ENCODE measurements at regions not wholly inside any gene's neighbourhood (a gene's known extent, or its start where the extent isn't known, plus 50 kb on each side); places are given as distances from the start of the nearest gene placed in this dataset.

- DNase-seq: no peak
Measured at GRCh38 chr12:125436686-125437085, 371.5 kb downstream of the AACS start.

GRCh38 chr12:125440399-125440798, 375.2 kb downstream of the AACS start:
- DNase-seq: no peak

- no peak for DNase-seq
Measured at GRCh38 chr12:125443341-125443740, 378.1 kb downstream of the AACS start.

DNA sequence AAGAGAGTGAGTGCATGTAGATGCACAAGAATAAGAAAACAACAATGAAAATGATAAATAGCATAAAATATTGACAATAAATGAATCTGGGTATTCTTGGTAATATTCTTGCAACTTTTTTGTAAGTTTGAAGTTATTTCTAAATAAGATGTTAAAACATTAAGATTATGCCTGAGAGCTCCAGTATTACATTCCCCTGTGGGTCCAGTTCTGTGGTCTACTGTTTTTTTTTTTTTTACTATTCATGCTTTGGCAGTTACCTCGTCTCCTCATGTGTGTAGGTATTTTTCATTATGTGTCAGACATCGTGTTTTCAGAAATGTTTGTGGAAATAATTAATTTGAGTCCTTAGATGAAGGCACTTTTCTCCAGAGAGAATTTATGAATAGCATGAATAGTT, 386.2 kb downstream of the AACS start:
- no peak for DNase-seq

DNA sequence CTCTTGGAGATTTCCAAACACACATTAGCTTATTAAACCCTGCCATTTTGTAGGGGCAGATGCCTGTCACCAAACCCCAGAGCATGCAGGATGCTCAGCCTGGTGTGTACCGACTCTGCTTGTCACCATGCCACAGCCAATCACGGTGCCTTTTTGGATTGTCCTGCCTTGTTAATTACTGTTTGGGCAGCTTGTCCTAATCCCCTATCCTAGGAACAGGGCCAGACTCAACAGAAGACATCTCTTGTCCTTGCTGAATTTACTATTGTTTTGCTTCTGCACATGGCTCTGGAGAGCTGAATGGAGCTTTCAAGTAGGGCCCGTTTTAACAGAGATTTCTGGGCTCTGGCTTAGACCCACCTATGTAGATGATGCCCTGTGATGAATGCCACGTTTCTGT, 388.5 kb downstream of the AACS start:
- no peak for DNase-seq

GRCh38 chr12:125454291-125454690, 389.1 kb downstream of the AACS start:
- no peak for DNase-seq

DNA sequence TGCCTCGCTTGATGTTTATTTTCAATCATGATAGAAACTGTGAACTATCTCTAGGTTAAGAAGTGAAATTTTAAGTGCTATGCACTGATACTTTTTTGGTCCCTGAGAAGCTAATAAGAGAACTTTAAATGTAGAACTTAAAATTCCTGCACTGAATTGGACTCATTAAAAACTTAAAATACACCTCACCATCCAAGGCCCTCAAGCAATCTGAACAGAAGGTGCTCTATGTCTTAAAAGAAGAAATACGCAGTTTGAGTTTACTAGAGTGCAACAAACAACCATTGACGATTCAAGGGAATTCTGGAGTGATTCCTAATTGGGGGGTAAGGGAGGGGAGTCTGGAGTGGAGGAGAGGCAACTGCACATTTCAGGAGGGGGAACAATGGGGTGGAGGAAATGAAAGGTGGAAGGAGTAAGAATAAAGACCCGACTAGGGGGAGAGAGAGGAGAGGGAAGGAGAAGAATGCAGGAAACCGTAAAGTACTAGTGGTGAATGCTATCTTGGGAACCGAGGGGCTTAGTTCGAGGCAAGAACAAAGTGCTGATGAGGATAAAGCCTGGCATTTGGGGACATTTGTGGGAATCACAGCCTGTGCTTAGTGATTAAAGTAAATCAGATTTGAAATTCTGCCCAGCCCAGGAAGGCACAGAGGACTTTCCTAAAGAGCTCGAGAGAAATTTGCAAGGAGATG, 389.7 kb downstream of the AACS start:
- no peak for DNase-seq

GRCh38 chr12:125455556-125455955, 390.3 kb downstream of the AACS start:
- no peak for DNase-seq

GRCh38 chr12:125458552-125459268, 393.5 kb downstream of the AACS start:
- DNase-seq: no peak

DNA sequence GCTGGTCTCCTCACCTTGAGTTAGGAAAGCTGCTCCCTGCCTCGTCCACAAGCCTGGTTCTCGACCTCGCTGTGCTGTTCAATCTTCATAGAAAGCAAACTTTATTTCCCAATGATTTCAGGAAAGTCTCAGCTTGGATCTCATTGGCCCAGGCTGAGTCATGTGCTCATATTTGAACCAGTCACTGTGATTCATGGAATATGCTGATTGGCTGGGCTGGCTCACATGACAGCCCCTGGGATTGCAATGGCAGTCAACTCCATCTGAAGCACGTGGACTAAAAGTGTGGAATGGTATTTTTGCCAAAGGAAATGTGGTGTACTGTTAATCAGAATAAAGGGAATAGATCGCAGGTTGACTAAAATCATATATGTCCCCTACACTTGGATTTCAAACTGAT, 396.6 kb downstream of the AACS start:
- DNase-seq: no peak

- DNase-seq: no peak
Measured at GRCh38 chr12:125463386-125463785, 398.2 kb downstream of the AACS start.

DNA sequence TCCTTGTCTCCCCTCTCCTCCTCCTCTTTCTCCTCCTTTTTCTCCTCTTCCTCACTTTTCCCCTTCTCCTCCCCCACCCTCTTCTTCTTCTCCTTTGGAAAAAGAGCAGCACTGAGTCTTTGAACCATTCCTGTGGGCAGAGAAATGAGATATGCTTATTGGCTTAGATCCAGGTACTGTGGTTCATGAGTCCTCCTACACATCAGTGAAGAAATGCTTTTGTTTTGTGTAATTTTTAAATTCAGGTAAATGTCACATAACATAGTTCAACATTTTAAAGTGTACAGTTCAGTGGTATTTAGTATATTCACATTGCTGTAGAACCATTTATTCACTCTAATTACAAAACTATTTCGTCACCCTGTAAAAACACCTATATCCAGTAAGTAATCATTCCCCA, 402.1 kb downstream of the AACS start:
- DNase-seq: no peak

- DNase-seq: no peak
Measured at GRCh38 chr12:125469683-125470082, 404.4 kb downstream of the AACS start.

DNA sequence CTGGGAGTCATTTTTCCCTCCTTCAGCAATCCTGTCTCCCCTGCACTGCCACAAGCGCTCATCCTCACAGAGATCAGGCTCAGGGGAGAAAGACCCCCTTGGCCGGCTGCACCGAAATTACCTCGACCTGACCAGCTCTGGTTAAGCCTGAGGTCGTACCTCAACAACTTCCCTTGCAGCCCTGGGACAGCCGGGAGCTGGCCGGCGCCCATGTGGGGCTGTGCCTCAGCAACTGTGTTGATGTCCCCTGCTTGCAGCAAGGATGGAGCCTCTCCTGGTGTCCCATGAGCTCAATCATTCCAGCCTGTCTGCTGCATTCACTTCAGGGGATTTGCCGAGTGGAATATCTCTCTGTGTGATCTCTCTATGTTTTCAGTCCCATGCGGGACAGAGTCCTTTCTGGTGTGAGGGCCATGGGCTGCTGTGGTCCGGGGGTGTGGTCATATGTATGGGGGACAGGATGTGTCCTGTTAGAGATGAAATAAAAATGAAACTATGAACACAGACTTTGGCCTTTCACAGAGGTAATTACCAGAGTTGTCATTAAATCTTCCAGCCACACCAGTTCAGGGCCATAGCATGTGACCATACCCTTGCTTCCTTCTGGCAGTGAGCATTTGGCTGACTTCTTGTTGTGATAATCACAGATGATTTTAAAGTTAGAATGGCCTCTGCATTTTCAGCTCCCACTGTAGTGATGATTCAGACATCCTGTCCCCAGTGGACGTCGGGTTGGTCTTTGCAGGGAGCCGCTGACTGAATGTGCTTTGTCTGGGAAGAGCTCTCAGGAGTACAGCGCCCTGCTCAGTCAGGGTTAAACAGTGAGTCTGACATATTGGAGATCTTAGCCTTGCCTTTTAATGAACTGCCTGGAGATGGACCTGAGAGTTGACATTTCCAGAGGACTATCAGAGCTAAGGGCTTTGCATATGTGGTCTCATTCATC, 405.9 kb downstream of the AACS start:
- DNase-seq: no peak

DNA sequence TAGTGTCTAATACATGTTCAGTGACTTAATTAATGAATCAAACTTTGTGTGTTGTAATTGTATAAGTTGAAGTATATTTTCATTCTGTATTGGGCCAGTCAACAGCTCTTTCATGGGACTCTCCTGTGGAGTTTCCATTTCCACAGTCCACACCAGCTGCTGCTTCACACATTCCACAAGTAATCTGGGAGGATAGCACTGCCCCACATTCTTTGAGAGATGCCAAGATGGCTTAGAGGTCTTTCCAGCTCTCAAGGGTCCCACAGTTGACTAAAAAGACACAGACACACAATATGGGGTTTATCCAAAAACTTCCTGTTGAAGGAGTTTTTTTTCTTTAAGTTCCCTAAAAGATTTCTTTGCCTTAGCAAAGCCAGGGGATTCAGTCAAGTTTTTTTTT, 408.3 kb downstream of the AACS start:
- no peak for DNase-seq

- DNase-seq: no peak
Measured at GRCh38 chr12:125487336-125487735, 422.1 kb downstream of the AACS start.

DNA sequence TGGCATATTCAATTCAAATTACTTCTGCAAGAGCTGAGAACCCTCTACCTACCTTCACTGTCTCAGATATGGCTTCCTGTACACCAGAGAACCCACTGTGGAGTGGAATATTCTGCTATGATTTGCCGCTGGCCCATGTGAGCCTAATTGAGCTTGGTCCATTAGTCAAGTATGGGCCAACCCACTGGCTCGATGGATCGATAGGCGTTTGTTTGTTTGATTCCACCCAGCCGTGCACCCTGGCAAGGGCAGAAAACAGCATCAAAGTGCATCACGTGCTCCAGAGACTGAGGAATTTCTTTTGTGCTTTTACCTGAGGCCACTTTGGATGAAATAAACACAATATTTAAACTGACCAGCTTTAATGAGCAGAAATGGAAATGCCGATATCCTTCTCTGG, 426.3 kb downstream of the AACS start:
- no peak for DNase-seq

DNA sequence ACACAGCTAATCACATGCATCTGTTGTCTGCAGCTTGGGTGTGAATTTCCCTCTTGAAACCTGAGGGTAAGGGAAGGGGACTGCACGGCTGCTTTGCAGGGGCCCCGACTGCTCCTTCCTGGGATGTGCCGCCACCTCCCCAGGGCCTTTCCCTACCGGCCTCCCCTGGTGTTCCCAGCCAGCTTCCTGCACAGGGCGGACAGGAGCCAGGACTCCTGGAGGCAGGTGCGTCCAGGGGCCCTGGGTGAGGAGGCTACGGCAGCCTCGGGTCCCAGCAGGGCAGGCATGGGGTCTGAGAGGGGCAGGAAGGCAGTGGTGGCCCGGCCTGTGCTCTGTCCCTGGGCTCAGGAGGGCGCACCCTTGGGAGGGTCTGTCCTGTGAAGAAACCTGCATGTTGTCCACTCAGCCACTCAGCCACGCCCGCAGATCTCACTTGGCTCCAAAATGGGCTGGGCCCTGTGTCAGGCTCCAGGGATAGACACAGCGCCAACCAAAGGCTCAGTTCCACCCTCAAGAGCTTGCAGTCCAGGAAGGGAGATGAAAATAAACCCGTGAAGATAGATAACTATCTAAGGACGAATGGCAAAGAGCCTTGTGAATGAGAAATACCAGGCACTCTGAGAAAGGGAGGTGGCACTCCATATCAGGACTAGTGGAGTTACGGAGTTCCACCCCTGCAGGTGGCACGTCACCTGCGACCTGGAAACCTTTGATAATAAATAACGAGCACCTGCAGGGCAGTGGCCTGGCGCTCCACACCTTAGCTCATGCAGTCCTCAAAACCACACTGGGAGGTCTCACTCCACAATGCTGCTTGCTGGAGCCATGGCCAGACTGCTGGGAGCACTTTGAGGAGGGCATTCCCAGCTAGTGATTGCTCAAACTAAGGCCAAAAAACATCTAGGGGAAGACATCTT, 427.4 kb downstream of the AACS start:
- no peak for DNase-seq

DNA sequence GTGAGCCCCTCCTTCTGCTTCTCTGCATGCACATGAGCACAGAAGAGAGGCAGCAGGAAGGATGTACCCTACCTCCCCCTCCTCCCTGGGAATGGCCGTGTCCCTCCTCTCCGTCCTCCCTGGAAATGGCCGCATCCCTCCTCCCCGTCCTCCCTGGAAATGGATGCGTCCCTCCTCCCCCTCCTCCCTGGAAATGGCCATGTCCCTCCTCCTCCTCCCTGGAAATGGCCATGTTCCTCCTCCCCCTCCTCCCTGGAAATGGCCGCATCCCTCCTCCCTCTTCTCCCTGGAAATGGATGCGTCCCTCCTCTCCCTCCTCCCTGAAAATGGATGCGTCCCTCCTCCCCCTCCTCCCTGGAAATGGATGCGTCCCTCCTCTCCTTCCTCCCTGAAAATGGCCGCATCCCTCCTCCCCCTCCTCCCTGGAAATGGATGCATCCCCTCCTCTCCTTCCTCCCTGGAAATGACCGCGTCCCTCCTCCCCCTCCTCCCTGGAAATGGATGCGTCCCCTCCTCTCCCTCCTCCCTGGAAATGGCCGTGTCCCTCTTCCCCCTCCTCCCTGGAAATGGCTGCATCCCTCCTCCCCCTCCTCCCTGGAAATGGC, 428.6 kb downstream of the AACS start:
- no peak for DNase-seq

- no peak for DNase-seq
Measured at GRCh38 chr12:125503128-125503527, 437.9 kb downstream of the AACS start.

GRCh38 chr12:125509195-125509594, 444.0 kb downstream of the AACS start:
- no peak for DNase-seq
